ENCODE measurements at regions not wholly inside any gene's neighbourhood (a gene's known extent, or its start where the extent isn't known, plus 50 kb on each side); places are given as distances from the start of the nearest gene placed in this dataset.
"Not testable (repeated sequence)": the region's sequence is repeated elsewhere in the genome, so short reads cannot be mapped to it uniquely, and the experiment has no call there.

GRCh38 chr6:144615870-144616269 lies 330.7 kb downstream of the UTRN start:
- DNase-seq: no peak

GRCh38 chr6:144617191-144617590 lies 332.1 kb downstream of the UTRN start:
- no peak for DNase-seq

DNA sequence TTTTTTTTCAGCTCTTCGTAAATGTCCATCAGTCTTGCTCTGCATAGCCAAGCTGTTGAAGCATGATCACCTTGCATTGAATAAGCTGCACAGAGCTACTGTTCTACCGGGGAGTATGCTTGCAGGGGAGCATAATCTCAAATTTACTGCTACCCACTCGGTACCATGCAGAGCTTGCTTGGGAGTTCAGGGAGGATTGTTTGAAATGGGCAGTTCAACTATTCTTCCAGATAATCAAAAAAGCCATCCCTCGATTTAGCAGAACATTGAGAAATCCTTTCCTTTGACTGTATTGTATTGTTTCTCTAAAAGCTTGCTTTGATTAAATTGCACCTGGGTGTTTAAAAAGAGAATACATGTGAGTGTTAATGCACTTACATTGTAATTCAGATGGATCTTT lies 332.6 kb downstream of the UTRN start:
- DNase-seq: no peak

GRCh38 chr6:144619966-144620365 lies 334.8 kb downstream of the UTRN start:
- DNase-seq: no peak

DNA sequence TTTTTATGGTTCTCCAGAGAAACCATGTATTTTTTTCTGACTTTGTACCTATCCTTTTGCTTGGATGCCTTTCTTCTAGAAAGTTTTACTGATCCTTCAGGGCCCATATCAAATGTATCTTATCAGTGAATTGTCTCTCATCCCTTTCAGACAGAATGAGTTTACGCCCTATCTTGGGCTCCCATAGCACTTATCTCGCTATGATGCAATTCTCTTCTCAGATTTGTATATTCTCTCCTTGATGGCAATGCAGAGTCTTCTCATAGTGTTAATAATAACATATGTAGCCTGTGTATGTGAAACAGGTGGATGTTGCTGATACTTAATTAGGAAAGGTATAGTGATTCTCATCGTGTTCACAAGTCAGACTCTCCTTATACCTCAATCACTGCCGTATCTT lies 336.2 kb downstream of the UTRN start:
- no peak for DNase-seq

DNA sequence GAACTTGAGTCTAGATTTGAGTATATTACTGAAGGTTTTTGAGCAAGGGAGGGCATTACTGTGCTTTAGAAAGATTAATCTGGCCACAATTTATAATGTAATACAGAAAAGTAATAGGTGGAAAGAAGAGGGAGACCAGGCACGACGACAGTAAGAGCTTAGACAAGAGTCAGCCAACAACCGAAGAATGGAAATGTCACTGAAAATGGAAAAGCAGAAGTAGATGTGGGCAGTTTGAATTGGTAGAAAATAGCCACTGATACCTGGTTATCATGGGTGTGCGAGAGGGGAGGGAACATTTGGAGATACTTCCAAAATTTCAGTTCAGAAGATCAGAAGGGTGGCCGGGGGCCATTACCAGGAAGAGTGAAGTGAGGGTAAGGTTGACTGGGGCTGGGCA lies 339.1 kb downstream of the UTRN start:
- DNase-seq: no peak

DNA sequence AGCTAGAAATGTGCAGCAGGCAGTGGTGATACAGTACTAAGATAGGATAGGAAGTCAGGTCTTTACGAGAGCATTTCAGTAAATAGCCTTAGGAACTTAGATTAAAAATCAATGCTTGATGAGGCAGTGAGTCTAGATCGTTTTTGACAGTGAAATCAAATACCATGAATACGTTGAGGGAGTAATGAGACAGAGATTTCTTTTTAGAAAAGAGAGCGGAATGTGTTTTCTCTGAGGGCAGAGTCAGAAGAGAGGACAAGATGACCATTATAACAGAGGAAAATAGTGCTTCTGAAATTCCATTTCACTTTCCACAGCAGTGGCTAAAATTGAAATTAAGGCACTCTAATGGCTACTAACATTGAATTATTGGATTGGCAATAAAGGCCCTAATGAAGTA lies 339.6 kb downstream of the UTRN start:
- no peak for DNase-seq

DNA sequence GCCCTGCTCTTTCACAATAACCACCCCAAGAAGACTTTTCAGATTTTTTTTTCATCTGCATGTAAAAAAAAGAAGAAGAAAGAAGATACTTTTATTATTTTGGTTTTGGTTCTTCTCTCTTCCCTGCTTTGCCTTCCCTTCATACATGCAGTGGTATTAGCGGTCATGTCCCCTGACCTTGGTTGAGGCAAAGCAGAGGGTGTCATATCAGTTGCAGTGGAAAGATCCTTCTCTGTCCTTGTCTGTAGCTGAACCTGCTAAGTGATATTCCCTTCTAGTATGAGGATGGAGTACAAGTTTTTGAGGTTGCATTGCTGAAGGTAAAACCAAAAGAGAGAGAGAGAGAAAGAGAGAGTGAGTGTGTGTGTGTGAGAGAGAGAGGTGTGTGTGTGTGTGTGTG lies 345.7 kb downstream of the UTRN start:
- no peak for DNase-seq

- DNase-seq: no peak
These were observed 347.1 kb downstream of the UTRN start for GRCh38 chr6:144632266-144632665.

DNA sequence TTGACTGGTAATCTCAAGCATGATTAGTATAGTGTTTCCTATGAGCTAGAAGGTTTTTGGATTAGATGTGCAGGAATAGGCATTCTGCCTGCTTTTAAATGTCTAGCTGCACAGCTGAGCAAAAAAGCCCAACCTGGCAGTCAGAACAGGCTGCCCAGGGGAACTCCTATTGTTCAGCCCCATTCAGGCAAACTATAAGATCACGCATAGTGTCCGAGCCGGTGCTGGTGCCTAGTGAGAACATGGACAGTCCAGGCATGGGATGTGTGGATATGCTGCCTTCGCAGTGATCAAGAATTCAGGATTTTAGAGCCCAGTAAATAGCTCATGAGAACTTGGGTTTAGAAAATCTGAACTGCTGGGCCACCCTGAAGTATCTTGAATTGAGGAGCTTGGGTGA lies 348.8 kb downstream of the UTRN start:
- DNase-seq: no peak

DNA sequence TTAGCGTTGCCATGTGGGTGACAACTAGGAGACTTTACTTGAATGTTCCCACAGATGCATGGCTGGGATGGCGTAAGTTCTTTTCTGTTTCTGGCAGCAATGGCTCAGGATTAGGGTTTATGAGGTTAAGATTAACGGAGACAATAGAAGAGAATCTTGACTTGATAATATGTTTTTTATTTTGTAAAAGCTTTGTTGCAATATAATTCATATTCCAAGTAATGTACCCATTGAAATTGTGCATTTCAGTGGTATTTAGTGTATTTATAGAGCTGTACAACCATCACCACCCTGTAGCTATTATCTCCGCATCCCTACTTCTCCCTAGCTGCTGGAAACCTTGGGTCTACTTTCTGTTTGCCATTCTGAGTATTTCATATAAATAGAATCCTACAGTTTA lies 349.2 kb downstream of the UTRN start:
- DNase-seq: no peak

DNA sequence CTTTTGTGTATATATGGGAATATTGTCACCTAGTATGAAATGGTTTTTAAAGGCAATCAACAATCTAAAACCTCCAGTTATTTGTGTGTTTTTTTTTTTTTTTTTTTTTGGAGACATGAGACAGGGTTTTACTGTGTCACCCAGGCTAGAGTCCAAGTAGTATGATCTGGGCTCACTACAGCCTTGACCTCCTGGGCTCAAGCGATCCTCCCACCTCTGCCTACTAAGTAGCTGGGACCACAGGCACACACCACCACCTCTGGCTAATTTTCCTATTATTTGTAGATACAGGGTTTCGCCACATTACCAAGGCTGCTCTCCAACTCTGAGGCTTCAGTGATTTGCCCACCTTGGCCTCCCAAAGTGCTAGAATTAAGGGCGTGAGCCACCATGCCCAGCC lies 349.9 kb downstream of the UTRN start:
- DNase-seq: no peak

- DNase-seq: not testable (repeated sequence)
These were observed 350.9 kb downstream of the UTRN start for GRCh38 chr6:144636025-144636424.

GRCh38 chr6:144637541-144637940 lies 352.4 kb downstream of the UTRN start:
- no peak for DNase-seq

DNA sequence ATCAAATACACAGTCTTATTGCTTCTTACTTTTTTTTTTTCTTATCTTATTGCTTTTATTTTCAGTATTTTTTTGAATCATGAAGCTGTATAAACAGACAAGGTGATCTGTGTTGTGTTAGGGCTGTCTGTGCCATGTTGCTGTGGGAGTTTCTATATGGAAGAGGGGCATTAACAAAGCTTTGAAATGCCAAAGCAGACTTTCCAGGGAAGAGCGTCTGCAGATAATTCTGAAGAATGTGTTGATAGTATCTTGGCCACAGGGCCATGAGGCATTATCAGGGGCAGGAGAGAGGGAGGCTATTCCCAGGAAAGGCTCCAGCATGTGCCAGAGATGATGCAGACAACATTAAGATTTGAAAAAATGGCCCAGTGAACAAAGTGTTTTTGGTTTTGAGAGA lies 354.5 kb downstream of the UTRN start:
- no peak for DNase-seq

GRCh38 chr6:144641286-144641685 lies 356.2 kb downstream of the UTRN start:
- no peak for DNase-seq

- DNase-seq: no peak
These were observed 359.6 kb downstream of the UTRN start for GRCh38 chr6:144644776-144645175.

DNA sequence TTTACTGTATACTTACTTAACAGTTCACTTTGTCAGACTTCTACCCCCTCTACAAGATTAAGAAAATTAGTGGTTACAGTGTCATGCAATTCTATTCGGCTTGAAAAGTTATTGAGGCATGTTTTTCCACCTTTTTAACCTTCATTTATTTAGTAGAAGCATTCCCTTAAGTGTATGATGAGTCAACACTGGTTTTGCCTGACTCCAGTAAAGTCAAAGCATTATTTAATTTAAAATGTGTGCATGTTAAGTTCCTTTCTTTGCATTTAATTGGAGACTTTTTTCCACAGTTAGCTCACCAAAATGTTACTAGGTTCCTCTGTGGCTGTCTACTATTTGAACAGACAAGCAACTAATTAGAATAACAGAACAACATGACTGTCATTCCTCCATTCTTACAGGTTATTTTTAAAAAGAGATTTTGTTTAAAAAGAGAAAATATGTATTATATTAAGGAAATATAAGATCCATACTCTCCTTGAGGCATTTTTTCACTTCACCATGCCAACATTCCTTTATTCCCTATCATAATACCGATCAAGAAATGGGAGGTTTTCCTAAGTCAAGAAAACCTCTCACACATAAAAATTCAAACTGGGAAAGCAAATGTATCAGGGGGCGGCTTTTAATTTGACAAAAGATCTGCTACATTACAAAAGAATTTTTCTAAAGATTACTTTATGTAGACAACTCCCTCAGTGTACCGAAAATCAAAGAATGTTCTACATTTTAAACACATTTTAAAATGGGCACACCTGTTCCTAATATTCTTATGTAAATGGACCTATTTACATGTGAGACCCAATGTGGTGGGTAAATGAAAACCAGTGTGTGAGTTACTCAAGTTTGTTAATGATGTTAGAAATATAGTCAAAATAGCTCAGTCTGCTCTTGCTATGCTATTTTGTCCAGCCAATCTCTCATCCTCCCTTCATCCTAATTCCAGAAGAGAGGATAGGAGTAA lies 361.2 kb downstream of the UTRN start:
- DNase-seq: no peak

GRCh38 chr6:144647406-144647964 lies 362.4 kb downstream of the UTRN start:
- DNase-seq: no peak

GRCh38 chr6:144647971-144648651 lies 363.0 kb downstream of the UTRN start:
- DNase-seq: no peak

GRCh38 chr6:144649085-144649484 lies 363.9 kb downstream of the UTRN start:
- no peak for DNase-seq

DNA sequence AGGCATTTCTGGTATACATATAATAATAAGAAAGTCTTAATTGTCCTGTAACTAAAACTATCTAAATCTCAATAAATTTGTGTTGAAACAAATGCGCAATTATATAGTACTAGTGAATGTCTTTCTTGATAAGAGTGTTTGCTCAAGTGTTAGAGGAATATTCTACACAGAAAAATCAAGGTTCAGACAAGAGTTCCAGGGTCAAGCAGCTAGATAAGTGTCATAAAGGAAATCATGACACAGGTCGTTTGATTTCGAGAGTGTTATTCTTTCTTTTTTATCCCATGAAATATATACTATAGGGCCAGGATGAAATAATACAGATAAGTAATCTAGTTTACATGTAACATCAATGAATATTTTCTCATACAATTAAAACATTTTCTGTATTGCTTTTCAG lies 366.1 kb downstream of the UTRN start:
- DNase-seq: no peak

DNA sequence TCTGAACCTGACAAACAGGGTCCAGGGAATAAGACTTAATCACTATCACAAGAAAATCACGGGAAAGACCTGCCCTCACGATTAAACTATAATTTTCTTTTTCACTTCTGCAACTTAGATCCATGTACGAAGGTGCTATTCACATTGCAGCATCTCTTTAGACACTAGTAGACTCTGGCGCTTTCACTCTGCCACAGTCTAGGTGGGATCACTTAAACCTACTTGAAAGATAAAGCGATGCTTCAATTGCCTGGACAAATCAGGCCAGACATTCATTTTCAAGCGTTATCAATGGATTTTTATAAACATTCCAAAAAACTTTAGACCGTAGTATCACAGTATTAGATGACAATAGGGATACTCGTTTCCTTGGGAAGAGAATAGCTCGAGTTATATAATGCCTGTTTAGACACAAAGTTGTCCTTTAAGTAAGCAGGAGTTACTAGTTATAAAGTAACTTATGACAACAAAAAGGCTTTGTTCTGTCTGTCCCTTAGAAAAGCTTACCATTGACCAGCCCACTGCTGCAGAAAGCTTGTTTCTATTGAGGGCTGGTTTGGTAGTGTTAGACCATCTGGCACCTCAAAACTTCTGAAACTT lies 367.3 kb downstream of the UTRN start:
- no peak for DNase-seq

Measured in right lung (tissue), 2 donors.